ENCODE measurements at regions not wholly inside any gene's neighbourhood (a gene's known extent, or its start where the extent isn't known, plus 50 kb on each side); places are given as distances from the start of the nearest gene placed in this dataset.

GRCh38 chr3:494190-494589, 297.6 kb downstream of the CHL1 start:
- Histone ChIP-seq H3K9me3 (ENCODE audit: low read depth, low read length, poor library complexity, severe bottlenecking) (no peaks in the 10 kb centered on the region), H3K27ac (ENCODE audit: low read depth, low read length, poor library complexity, severe bottlenecking) (no peak overlapping the region), H3K4me3 (ENCODE audit: low read depth, low read length, poor library complexity, severe bottlenecking) (no peak overlapping the region), H3K36me3 (ENCODE audit: insufficient read depth, low read length, poor library complexity, severe bottlenecking) (no peaks in the 10 kb centered on the region), H3K27me3 (replicated peaks; ENCODE audit: insufficient read depth, low read depth, low read length, poor library complexity) (no peaks in the 10 kb centered on the region), H3K4me1 (ENCODE audit: insufficient read depth, low read length, poor library complexity, severe bottlenecking) (no peaks in the 10 kb centered on the region)
- no peak for DNase-seq (ENCODE audit: low spot score)
- intact Hi-C loops (cut with micrococcal nuclease; ENCODE audit: unreplicated experiment), result no loop called here
- TF ChIP-seq, protein P1, sequence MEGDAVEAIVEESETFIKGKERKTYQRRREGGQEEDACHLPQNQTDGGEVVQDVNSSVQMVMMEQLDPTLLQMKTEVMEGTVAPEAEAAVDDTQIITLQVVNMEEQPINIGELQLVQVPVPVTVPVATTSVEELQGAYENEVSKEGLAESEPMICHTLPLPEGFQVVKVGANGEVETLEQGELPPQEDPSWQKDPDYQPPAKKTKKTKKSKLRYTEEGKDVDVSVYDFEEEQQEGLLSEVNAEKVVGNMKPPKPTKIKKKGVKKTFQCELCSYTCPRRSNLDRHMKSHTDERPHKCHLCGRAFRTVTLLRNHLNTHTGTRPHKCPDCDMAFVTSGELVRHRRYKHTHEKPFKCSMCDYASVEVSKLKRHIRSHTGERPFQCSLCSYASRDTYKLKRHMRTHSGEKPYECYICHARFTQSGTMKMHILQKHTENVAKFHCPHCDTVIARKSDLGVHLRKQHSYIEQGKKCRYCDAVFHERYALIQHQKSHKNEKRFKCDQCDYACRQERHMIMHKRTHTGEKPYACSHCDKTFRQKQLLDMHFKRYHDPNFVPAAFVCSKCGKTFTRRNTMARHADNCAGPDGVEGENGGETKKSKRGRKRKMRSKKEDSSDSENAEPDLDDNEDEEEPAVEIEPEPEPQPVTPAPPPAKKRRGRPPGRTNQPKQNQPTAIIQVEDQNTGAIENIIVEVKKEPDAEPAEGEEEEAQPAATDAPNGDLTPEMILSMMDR (conservative IDR thresholded peaks at IDR 0.05; ENCODE audit: low read depth, low read length), result no peak
- no peak for TF ChIP-seq EZH2 (IDR thresholded peaks at IDR 0.05; ENCODE audit: borderline replicate concordance, low read depth, low read length, poor library complexity, severe bottlenecking)
- CTCF ChIA-PET, result no interaction called here
- no TSS peak for BruUV-seq (replicated peaks)
- POLR2A ChIA-PET (ENCODE audit: low non-redundant PET), result no interaction called here

GRCh38 chr3:498487-498886, 301.9 kb downstream of the CHL1 start:
- Histone ChIP-seq H3K4me3 (ENCODE audit: low read depth, low read length, poor library complexity, severe bottlenecking) (no peak overlapping the region), H3K4me1 (ENCODE audit: insufficient read depth, low read length, poor library complexity, severe bottlenecking) (no peaks in the 10 kb centered on the region), H3K27ac (ENCODE audit: low read depth, low read length, poor library complexity, severe bottlenecking) (no peak overlapping the region), H3K9me3 (ENCODE audit: low read depth, low read length, poor library complexity, severe bottlenecking) (no peaks in the 10 kb centered on the region), H3K36me3 (ENCODE audit: insufficient read depth, low read length, poor library complexity, severe bottlenecking) (no peaks in the 10 kb centered on the region), H3K27me3 (replicated peaks; ENCODE audit: insufficient read depth, low read depth, low read length, poor library complexity) (no peaks in the 10 kb centered on the region)
- no TSS peak for BruUV-seq (replicated peaks)
- TF ChIP-seq EZH2 (IDR thresholded peaks at IDR 0.05; ENCODE audit: borderline replicate concordance, low read depth, low read length, poor library complexity, severe bottlenecking), result no peak
- TF ChIP-seq, protein P1 (conservative IDR thresholded peaks at IDR 0.05; ENCODE audit: low read depth, low read length), result no peak
- intact Hi-C loops (cut with micrococcal nuclease; ENCODE audit: unreplicated experiment), result no loop called here
- DNase-seq (ENCODE audit: low spot score), result no peak
- POLR2A ChIA-PET (ENCODE audit: low non-redundant PET), result no interaction called here
- CTCF ChIA-PET, result no interaction called here

GRCh38 chr3:499001-499761, 302.6 kb downstream of the CHL1 start:
- Histone ChIP-seq H3K4me3 (ENCODE audit: low read depth, low read length, poor library complexity, severe bottlenecking) (no peak overlapping the region), H3K27me3 (replicated peaks; ENCODE audit: insufficient read depth, low read depth, low read length, poor library complexity) (no peaks in the 10 kb centered on the region), H3K27ac (ENCODE audit: low read depth, low read length, poor library complexity, severe bottlenecking) (no peak overlapping the region), H3K36me3 (ENCODE audit: insufficient read depth, low read length, poor library complexity, severe bottlenecking) (no peaks in the 10 kb centered on the region), H3K9me3 (ENCODE audit: low read depth, low read length, poor library complexity, severe bottlenecking) (no peaks in the 10 kb centered on the region), H3K4me1 (ENCODE audit: insufficient read depth, low read length, poor library complexity, severe bottlenecking) (no peaks in the 10 kb centered on the region)
- ChIA-PET POLR2A (ENCODE audit: low non-redundant PET) (no interaction called here), CTCF (no interaction called here)
- BruUV-seq (replicated peaks), result no TSS peak
- intact Hi-C loops (cut with micrococcal nuclease; ENCODE audit: unreplicated experiment), result no loop called here
- no peak for DNase-seq (ENCODE audit: low spot score)
- TF ChIP-seq EZH2 (IDR thresholded peaks at IDR 0.05; ENCODE audit: borderline replicate concordance, low read depth, low read length, poor library complexity, severe bottlenecking), result no peak
- TF ChIP-seq, protein P1 (conservative IDR thresholded peaks at IDR 0.05; ENCODE audit: low read depth, low read length), result no peak
